ENCODE measurements at regions not wholly inside any gene's neighbourhood (a gene's known extent, or its start where the extent isn't known, plus 50 kb on each side); places are given as distances from the start of the nearest gene placed in this dataset.

GRCh38 chr20:8935878-8936277, 133.0 kb upstream of the PLCB4 start:
- no peak for TF ChIP-seq SPI1 (IDR thresholded peaks at IDR 0.05; ENCODE audit: borderline replicate concordance, low read depth)
- no peak for TF ChIP-seq REST (IDR thresholded peaks at IDR 0.05; ENCODE audit: insufficient replicate concordance, low read depth)
- no peak for TF ChIP-seq CTCF (IDR thresholded peaks at IDR 0.05; ENCODE audit: insufficient read depth, low read length)
- no peak for TF ChIP-seq GABPA (IDR thresholded peaks at IDR 0.05; ENCODE audit: low read depth)
- no peak for TF ChIP-seq POLR2AphosphoS5 (IDR thresholded peaks at IDR 0.05; ENCODE audit: low read depth)
- Histone ChIP-seq H3K27me3 (ENCODE audit: insufficient read depth, poor library complexity, severe bottlenecking) (no peaks in the 10 kb centered on the region), H3K4me3 (replicated peaks; ENCODE audit: insufficient read depth, low read length) (no peak overlapping the region), H3K27ac (replicated peaks) (no peak overlapping the region)
- DNase-seq (ENCODE audit: low read depth in 1 of 2, low spot score in 1 of 2): no peak

GRCh38 chr20:8938532-8938931, 130.4 kb upstream of the PLCB4 start:
- no peak for TF ChIP-seq POLR2AphosphoS5 (IDR thresholded peaks at IDR 0.05; ENCODE audit: low read depth)
- no peak for TF ChIP-seq REST (IDR thresholded peaks at IDR 0.05; ENCODE audit: insufficient replicate concordance, low read depth)
- TF ChIP-seq GABPA (IDR thresholded peaks at IDR 0.05; ENCODE audit: low read depth): no peak
- no peak for TF ChIP-seq SPI1 (IDR thresholded peaks at IDR 0.05; ENCODE audit: borderline replicate concordance, low read depth)
- no peak for TF ChIP-seq CTCF (IDR thresholded peaks at IDR 0.05; ENCODE audit: insufficient read depth, low read length)
- DNase-seq (ENCODE audit: low read depth in 1 of 2, low spot score in 1 of 2): no peak
- H3K4me3 ChIP-seq (replicated peaks; ENCODE audit: insufficient read depth, low read length): no peak overlapping the region
- no peak overlapping the region for H3K27ac ChIP-seq (replicated peaks)
- no peaks in the 10 kb centered on the region for H3K27me3 ChIP-seq (ENCODE audit: insufficient read depth, poor library complexity, severe bottlenecking)

- Histone ChIP-seq H3K27me3 (ENCODE audit: insufficient read depth, poor library complexity, severe bottlenecking) (no peaks in the 10 kb centered on the region), H3K27ac (replicated peaks) (no peak overlapping the region), H3K4me3 (replicated peaks; ENCODE audit: insufficient read depth, low read length) (no peak overlapping the region)
- TF ChIP-seq REST (IDR thresholded peaks at IDR 0.05; ENCODE audit: insufficient replicate concordance, low read depth): no peak
- TF ChIP-seq POLR2AphosphoS5 (IDR thresholded peaks at IDR 0.05; ENCODE audit: low read depth): no peak
- TF ChIP-seq GABPA (IDR thresholded peaks at IDR 0.05; ENCODE audit: low read depth): no peak
- TF ChIP-seq SPI1 (IDR thresholded peaks at IDR 0.05; ENCODE audit: borderline replicate concordance, low read depth): no peak
- TF ChIP-seq CTCF (IDR thresholded peaks at IDR 0.05; ENCODE audit: insufficient read depth, low read length): no peak
- DNase-seq (ENCODE audit: low read depth in 1 of 2, low spot score in 1 of 2): no peak
Measured at GRCh38 chr20:8940326-8940725, 128.6 kb upstream of the PLCB4 start.

Data from HL-60 (cell line).